Neural progenitor cell (in vitro differentiated cells): ENCODE measurements at regions not wholly inside any gene's neighbourhood (a gene's known extent, or its start where the extent isn't known, plus 50 kb on each side); places are given as distances from the start of the nearest gene placed in this dataset.

Source experiments
- DNase-seq: peaks from one replicate; pipeline ENCODE4 v3.0.0-alpha.2; 2016; ENCODE audit warnings: low spot score
- H2AFZ ChIP-seq: fragments of 200-600 bp; sonication (generic); replicated peaks from 2 replicates; pipeline ENCODE4 v1.6.1; 2016; ENCODE audit warnings: antibody characterized with exemption
- H3F3A ChIP-seq: fragments of 200-600 bp; sonication (generic); 2 replicates; pipeline ENCODE4 v1.6.1; 2016; ENCODE audit warnings: antibody characterized with exemption, low read depth
- H3K27ac ChIP-seq: fragments of 200-600 bp; sonication (generic); 2 replicates; pipeline ENCODE4 v1.5.1; 2016; ENCODE audit warnings: mild to moderate bottlenecking
- H3K27me3 ChIP-seq: fragments of 200-600 bp; sonication (generic); 2 replicates; pipeline ENCODE4 v1.6.1; 2016; ENCODE audit warnings: mild to moderate bottlenecking, moderate library complexity
- H3K36me3 ChIP-seq: fragments of 200-600 bp; sonication (generic); 2 replicates; pipeline ENCODE4 v1.5.1; 2016
- H3K4me1 ChIP-seq: fragments of 200-600 bp; sonication (generic); 2 replicates; pipeline ENCODE4 v1.6.1; 2016; ENCODE audit warnings: mixed run types
- H3K4me2 ChIP-seq: fragments of 200-600 bp; sonication (generic); 2 replicates; pipeline ENCODE4 v1.6.1; 2016
- H3K4me3 ChIP-seq: fragments of 200-600 bp; sonication (generic); 2 replicates; pipeline ENCODE4 v1.5.1; 2016
- H3K79me2 ChIP-seq: fragments of 200-600 bp; sonication (generic); 2 replicates; pipeline ENCODE4 v1.6.1; 2016; ENCODE audit warnings: low read depth
- H3K9ac ChIP-seq: fragments of 200-600 bp; sonication (generic); 2 replicates; pipeline ENCODE4 v1.6.1; 2016
- H3K9me3 ChIP-seq: fragments of 200-600 bp; sonication (generic); 2 replicates; pipeline ENCODE4 v1.5.1; 2016; ENCODE audit warnings: low read depth
- H4K20me1 ChIP-seq: fragments of 200-600 bp; sonication (generic); 2 replicates; pipeline ENCODE4 v1.6.1; 2016; ENCODE audit warnings: low read depth
- H3K27ac Mint-ChIP-seq: 3 replicates; pipeline ENCODE4 v1.8.0; 2021; ENCODE audit warnings: mixed read lengths
- H3K27me3 Mint-ChIP-seq: 2 replicates; pipeline ENCODE4 v1.8.0; 2022; ENCODE audit warnings: low read depth, mild to moderate bottlenecking, inconsistent platforms, moderate library complexity, mixed read lengths; ENCODE audit not compliant: insufficient read depth
- H3K36me3 Mint-ChIP-seq: 3 replicates; pipeline ENCODE4 v1.8.0; 2021; ENCODE audit warnings: mixed read lengths
- H3K4me1 Mint-ChIP-seq: 3 replicates; pipeline ENCODE4 v1.8.0; 2021; ENCODE audit warnings: mixed read lengths
- H3K4me3 Mint-ChIP-seq: 3 replicates; pipeline ENCODE4 v1.8.0; 2021; ENCODE audit warnings: mild to moderate bottlenecking, moderate library complexity, mixed read lengths
- H3K9me3 Mint-ChIP-seq: 3 replicates; pipeline ENCODE4 v1.8.0; 2020; ENCODE audit warnings: mixed read lengths
- EZH2 ChIP-seq: fragments of 200-600 bp; sonication (generic); IDR thresholded peaks from 2 replicates; pipeline ENCODE4 v1.6.1; 2017; ENCODE audit warnings: antibody characterized with exemption, mild to moderate bottlenecking, moderate library complexity
- EZH2phosphoT487 ChIP-seq: fragments of 200-600 bp; sonication (generic); IDR thresholded peaks from 2 replicates; pipeline ENCODE4 v1.6.1; 2017; ENCODE audit warnings: antibody characterized with exemption
- TF ChIP-seq, protein P1 (sequence below): fragments of 200-600 bp; sonication (generic); IDR thresholded peaks from 2 replicates; pipeline ENCODE4 v1.5.1; 2017; ENCODE audit warnings: antibody characterized with exemption, mild to moderate bottlenecking

DNA sequence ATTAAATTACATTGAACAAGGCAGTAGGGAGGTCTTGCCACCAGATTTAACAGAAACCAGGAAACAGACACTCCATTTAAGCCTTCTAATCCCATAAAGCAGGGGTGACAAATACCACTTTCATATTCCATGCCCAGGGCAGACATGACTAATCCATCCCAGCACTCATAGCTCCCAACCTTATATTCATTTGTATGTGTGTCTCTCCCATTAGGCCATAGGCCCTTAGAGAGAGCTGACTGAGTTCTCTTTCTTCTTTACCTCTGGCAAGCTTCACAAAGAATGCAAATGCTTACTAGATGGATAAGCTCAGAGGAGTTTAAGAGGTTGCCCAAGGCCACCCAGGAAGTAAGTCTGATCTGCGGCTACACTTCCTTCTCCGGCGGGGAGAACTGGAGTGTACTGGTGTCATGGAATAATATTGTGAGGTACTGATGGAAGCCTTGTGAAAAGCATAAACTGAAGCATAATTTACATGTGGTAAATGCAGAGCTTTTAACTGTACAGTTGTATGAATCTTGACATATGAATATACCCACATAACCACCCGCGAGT is 239.7 kb upstream of the HABP2 start:
- Histone ChIP-seq H3K36me3 (no peaks in the 10 kb centered on the region), H3K27me3 (no peaks in the 10 kb centered on the region), H3K4me1 (peaks cover 41% of the 10 kb centered on the region), H2AFZ (no peak overlapping the region), H3K27ac (no peak overlapping the region), H3K9ac (no peak overlapping the region), H3K4me3 (no peak overlapping the region), H3K9me3 (no peaks in the 10 kb centered on the region), H4K20me1 (peaks cover 16% of the 10 kb centered on the region), H3F3A (peaks cover 33% of the 10 kb centered on the region), H3K4me2 (no peak overlapping the region), H3K79me2 (no peaks in the 10 kb centered on the region)
- H3K27me3 Mint-ChIP-seq, result peaks cover 16% of the 10 kb centered on the region
- DNase-seq, result no peak
- no peak overlapping the region for H3K4me3 Mint-ChIP-seq
- TF ChIP-seq EZH2phosphoT487 (no peak), EZH2 (no peak)
- TF ChIP-seq, protein P1, sequence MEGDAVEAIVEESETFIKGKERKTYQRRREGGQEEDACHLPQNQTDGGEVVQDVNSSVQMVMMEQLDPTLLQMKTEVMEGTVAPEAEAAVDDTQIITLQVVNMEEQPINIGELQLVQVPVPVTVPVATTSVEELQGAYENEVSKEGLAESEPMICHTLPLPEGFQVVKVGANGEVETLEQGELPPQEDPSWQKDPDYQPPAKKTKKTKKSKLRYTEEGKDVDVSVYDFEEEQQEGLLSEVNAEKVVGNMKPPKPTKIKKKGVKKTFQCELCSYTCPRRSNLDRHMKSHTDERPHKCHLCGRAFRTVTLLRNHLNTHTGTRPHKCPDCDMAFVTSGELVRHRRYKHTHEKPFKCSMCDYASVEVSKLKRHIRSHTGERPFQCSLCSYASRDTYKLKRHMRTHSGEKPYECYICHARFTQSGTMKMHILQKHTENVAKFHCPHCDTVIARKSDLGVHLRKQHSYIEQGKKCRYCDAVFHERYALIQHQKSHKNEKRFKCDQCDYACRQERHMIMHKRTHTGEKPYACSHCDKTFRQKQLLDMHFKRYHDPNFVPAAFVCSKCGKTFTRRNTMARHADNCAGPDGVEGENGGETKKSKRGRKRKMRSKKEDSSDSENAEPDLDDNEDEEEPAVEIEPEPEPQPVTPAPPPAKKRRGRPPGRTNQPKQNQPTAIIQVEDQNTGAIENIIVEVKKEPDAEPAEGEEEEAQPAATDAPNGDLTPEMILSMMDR, result no peak
- H3K36me3 Mint-ChIP-seq, result no peaks in the 10 kb centered on the region
- H3K4me1 Mint-ChIP-seq, result peaks cover 31% of the 10 kb centered on the region
- H3K27ac Mint-ChIP-seq, result no peak overlapping the region
- peaks cover 5% of the 10 kb centered on the region for H3K9me3 Mint-ChIP-seq

DNA sequence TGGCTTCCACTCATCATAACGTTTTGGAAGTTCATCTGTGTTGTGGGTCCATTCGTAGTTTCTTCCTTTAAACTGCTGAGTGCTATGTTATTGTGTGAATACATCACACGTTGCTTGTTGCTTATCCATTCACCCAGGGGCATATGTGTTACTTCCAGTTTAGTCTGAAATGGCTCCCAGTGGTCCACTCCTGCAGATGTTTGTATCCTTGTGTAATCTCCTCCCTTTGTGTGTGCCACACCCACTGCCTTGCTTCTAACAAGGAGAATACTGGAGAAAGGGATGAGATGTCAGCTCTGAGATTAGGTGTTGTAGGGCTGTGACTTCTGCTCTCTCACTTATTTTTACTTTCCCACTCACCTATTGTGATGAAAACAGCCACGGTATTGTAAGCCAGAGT is 239.1 kb upstream of the HABP2 start:
- Histone ChIP-seq H3K4me1 (peaks cover 35% of the 10 kb centered on the region), H4K20me1 (peaks cover 16% of the 10 kb centered on the region), H2AFZ (no peak overlapping the region), H3K4me3 (no peak overlapping the region), H3K9ac (no peak overlapping the region), H3K27me3 (no peaks in the 10 kb centered on the region), H3K27ac (no peak overlapping the region), H3K9me3 (no peaks in the 10 kb centered on the region), H3K4me2 (no peak overlapping the region), H3F3A (peaks cover 27% of the 10 kb centered on the region), H3K79me2 (no peaks in the 10 kb centered on the region), H3K36me3 (no peaks in the 10 kb centered on the region)
- DNase-seq, result no peak
- Mint-ChIP-seq H3K27me3 (peaks cover 17% of the 10 kb centered on the region), H3K4me3 (no peak overlapping the region), H3K27ac (no peak overlapping the region), H3K36me3 (no peaks in the 10 kb centered on the region), H3K4me1 (peaks cover 28% of the 10 kb centered on the region), H3K9me3 (peaks cover 5% of the 10 kb centered on the region)
- TF ChIP-seq EZH2, result no peak
- TF ChIP-seq, protein P1, result no peak
- no peak for TF ChIP-seq EZH2phosphoT487

DNA sequence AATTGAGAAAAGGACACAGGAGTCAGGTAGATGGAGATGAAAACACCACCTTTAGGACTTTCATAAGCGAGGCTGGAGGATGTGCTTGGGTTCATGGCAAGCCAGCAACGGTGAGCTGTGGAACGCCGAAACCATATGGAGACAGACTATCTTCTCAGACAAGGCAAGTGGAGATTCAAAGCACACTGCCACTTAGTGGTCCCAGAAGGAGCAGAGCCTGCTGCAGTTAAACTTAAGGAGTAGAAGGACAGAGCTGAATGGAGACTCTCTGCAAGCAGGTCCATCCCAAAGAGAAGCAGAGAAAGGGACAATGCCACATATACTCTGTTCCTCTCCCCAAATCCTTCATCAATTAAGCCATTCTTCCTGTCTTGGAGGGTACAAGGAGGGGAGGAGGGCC is 236.3 kb upstream of the HABP2 start:
- Histone ChIP-seq H3K9me3 (no peaks in the 10 kb centered on the region), H3K27ac (no peak overlapping the region), H3F3A (peaks cover under 1% of the 10 kb centered on the region), H3K79me2 (no peaks in the 10 kb centered on the region), H3K4me3 (no peak overlapping the region), H4K20me1 (no peaks in the 10 kb centered on the region), H3K9ac (no peak overlapping the region), H3K4me1 (peaks cover 12% of the 10 kb centered on the region), H3K36me3 (no peaks in the 10 kb centered on the region), H2AFZ (no peak overlapping the region), H3K27me3 (no peaks in the 10 kb centered on the region), H3K4me2 (no peak overlapping the region)
- H3K9me3 Mint-ChIP-seq, result peaks cover 5% of the 10 kb centered on the region
- peaks cover 15% of the 10 kb centered on the region for H3K27me3 Mint-ChIP-seq
- H3K4me1 Mint-ChIP-seq, result peaks cover 12% of the 10 kb centered on the region
- no peak overlapping the region for H3K27ac Mint-ChIP-seq
- H3K36me3 Mint-ChIP-seq, result no peaks in the 10 kb centered on the region
- TF ChIP-seq EZH2phosphoT487, result no peak
- TF ChIP-seq, protein P1, result peak; percentile 8
- H3K4me3 Mint-ChIP-seq, result no peak overlapping the region
- DNase-seq, result no peak
